HEK293 (cell line): ENCODE measurements at regions not wholly inside any gene's neighbourhood (a gene's known extent, or its start where the extent isn't known, plus 50 kb on each side); places are given as distances from the start of the nearest gene placed in this dataset.

Source experiments
- CTCF ChIA-PET: fragments of 350-600 bp; formaldehyde crosslinking; extraction: SDS; loops from one replicate; lab custom pipeline; 2021; ENCODE audit warnings: antibody characterized with exemption; lab: Yijun Ruan, JAX
- POLR2A ChIA-PET: fragments of 300-600 bp; formaldehyde crosslinking; extraction: SDS; loops from one replicate; lab custom pipeline; 2020; ENCODE audit warnings: antibody characterized with exemption, inconsistent platforms; lab: Yijun Ruan, JAX
- H3K27ac ChIP-seq: fragments of 200-500 bp; sonication (Bioruptor generic); 2 replicates; pipeline ENCODE4 v1.5.1; 2014; ENCODE audit warnings: low read depth, low read length, control low read depth, inconsistent platforms; ENCODE audit errors: extremely low read depth
- H3K36me3 ChIP-seq, 2 experiments: fragments of 200-500 bp in 1 of 2; sonication (Bioruptor generic) in 1 of 2; 1 replicate in 1 of 2; 2 replicates in 1 of 2; pipeline ENCODE4 v1.5.1; 2014 to 2017; ENCODE audit warnings: inconsistent platforms in 2 of 2, low read length in 2 of 2; ENCODE audit not compliant: control insufficient read depth in 2 of 2, insufficient read depth in 1 of 2
- H3K4me1 ChIP-seq: fragments of 200-500 bp; sonication (Bioruptor generic); 2 replicates; pipeline ENCODE4 v1.5.1; 2014; ENCODE audit warnings: mild to moderate bottlenecking, low read length, inconsistent platforms; ENCODE audit not compliant: control insufficient read depth, insufficient read depth
- H3K4me3 ChIP-seq: 2 replicates; pipeline ENCODE4 v1.5.1; 2011; ENCODE audit warnings: low read depth, mild to moderate bottlenecking, control low read depth, low read length, moderate library complexity
- H3K9me3 ChIP-seq: fragments of 200-500 bp; sonication (Bioruptor generic); 2 replicates; pipeline ENCODE4 v1.5.1; 2014; ENCODE audit warnings: low read depth, low read length, inconsistent platforms; ENCODE audit not compliant: control insufficient read depth, insufficient read depth
- EGR2 ChIP-seq: fragments of 450-650 bp; formaldehyde crosslinking; IDR thresholded peaks from 2 replicates; pipeline ENCODE4 v1.5.1; 2016; ENCODE audit warnings: low read depth, missing biosample characterization, missing genetic modification characterization
- GLIS1 ChIP-seq: fragments of 450-650 bp; formaldehyde crosslinking; IDR thresholded peaks from 2 replicates; pipeline ENCODE4 v1.5.1; 2016; ENCODE audit warnings: missing biosample characterization, missing genetic modification characterization
- KLF1 ChIP-seq: fragments of 450-650 bp; formaldehyde crosslinking; IDR thresholded peaks from 2 replicates; pipeline ENCODE4 v1.5.1; 2016; ENCODE audit warnings: missing biosample characterization, missing genetic modification characterization
- MZF1 ChIP-seq: fragments of 450-650 bp; formaldehyde crosslinking; IDR thresholded peaks from 2 replicates; pipeline ENCODE4 v1.5.1; 2017; ENCODE audit warnings: missing biosample characterization, missing genetic modification characterization, borderline replicate concordance
- ZBTB11 ChIP-seq: fragments of 450-650 bp; formaldehyde crosslinking; conservative IDR thresholded peaks from 2 replicates; pipeline ENCODE4 v1.5.1; 2016; ENCODE audit warnings: low read depth, missing biosample characterization, missing genetic modification characterization
- ZBTB20 ChIP-seq: fragments of 450-650 bp; formaldehyde crosslinking; IDR thresholded peaks from 2 replicates; pipeline ENCODE4 v1.5.1; 2016; ENCODE audit warnings: missing biosample characterization, missing genetic modification characterization
- ZIC2 ChIP-seq: fragments of 450-650 bp; formaldehyde crosslinking; IDR thresholded peaks from 2 replicates; pipeline ENCODE4 v1.5.1; 2016; ENCODE audit warnings: missing biosample characterization, missing genetic modification characterization
- ZNF132 ChIP-seq: fragments of 450-650 bp; formaldehyde crosslinking; IDR thresholded peaks from 2 replicates; pipeline ENCODE4 v1.5.1; 2017; ENCODE audit warnings: missing biosample characterization, missing genetic modification characterization, borderline replicate concordance
- ZNF133 ChIP-seq: fragments of 450-650 bp; formaldehyde crosslinking; IDR thresholded peaks from 2 replicates; pipeline ENCODE4 v1.5.1; 2016; ENCODE audit warnings: missing biosample characterization, missing genetic modification characterization
- ZNF169 ChIP-seq: fragments of 450-650 bp; formaldehyde crosslinking; IDR thresholded peaks from 2 replicates; pipeline ENCODE4 v1.5.1; 2016; ENCODE audit warnings: missing biosample characterization, missing genetic modification characterization
- ZNF221 ChIP-seq: fragments of 450-650 bp; formaldehyde crosslinking; IDR thresholded peaks from 2 replicates; pipeline ENCODE4 v1.5.1; 2017; ENCODE audit warnings: missing biosample characterization, missing genetic modification characterization, borderline replicate concordance
- ZNF335 ChIP-seq: fragments of 450-650 bp; formaldehyde crosslinking; conservative IDR thresholded peaks from 2 replicates; pipeline ENCODE4 v1.5.1; 2016; ENCODE audit warnings: missing biosample characterization, missing genetic modification characterization
- ZNF37A ChIP-seq: fragments of 450-650 bp; IDR thresholded peaks from 2 replicates; pipeline ENCODE4 v1.5.1; 2018; ENCODE audit warnings: missing biosample characterization, missing genetic modification characterization
- ZNF488 ChIP-seq: fragments of 450-650 bp; formaldehyde crosslinking; IDR thresholded peaks from 2 replicates; pipeline ENCODE4 v1.5.1; 2016; ENCODE audit warnings: missing biosample characterization, missing genetic modification characterization
- ZNF510 ChIP-seq: fragments of 450-650 bp; formaldehyde crosslinking; IDR thresholded peaks from 2 replicates; pipeline ENCODE4 v1.5.1; 2018; ENCODE audit warnings: mild to moderate bottlenecking, missing genetic modification characterization, missing biosample characterization; ENCODE audit not compliant: insufficient replicate concordance
- ZNF549 ChIP-seq: fragments of 450-650 bp; IDR thresholded peaks from 2 replicates; pipeline ENCODE4 v1.5.1; 2018; ENCODE audit warnings: missing biosample characterization, missing genetic modification characterization, mild to moderate bottlenecking, inconsistent platforms, moderate library complexity
- ZNF596 ChIP-seq: fragments of 450-650 bp; IDR thresholded peaks from 2 replicates; pipeline ENCODE4 v1.5.0; 2018; ENCODE audit warnings: missing biosample characterization, mild to moderate bottlenecking, missing genetic modification characterization, moderate library complexity
- ZNF621 ChIP-seq: fragments of 450-650 bp; formaldehyde crosslinking; IDR thresholded peaks from 2 replicates; pipeline ENCODE4 v1.5.1; 2017; ENCODE audit warnings: missing biosample characterization, missing genetic modification characterization
- ZNF785 ChIP-seq: fragments of 450-650 bp; formaldehyde crosslinking; IDR thresholded peaks from 2 replicates; pipeline ENCODE4 v1.5.1; 2016; ENCODE audit warnings: missing biosample characterization, missing genetic modification characterization
- TF ChIP-seq, protein P1 (sequence below): fragments of 450-650 bp; formaldehyde crosslinking; IDR thresholded peaks from 2 replicates; pipeline ENCODE4 v1.5.1; 2017; ENCODE audit warnings: missing biosample characterization, missing genetic modification characterization
- TF ChIP-seq, protein P2 (sequence below): fragments of 450-650 bp; formaldehyde crosslinking; IDR thresholded peaks from 2 replicates; pipeline ENCODE4 v1.5.1; 2016; ENCODE audit warnings: missing biosample characterization, missing genetic modification characterization, borderline replicate concordance
- TF ChIP-seq, protein P3 (sequence below): fragments of 450-650 bp; formaldehyde crosslinking; IDR thresholded peaks from 2 replicates; pipeline ENCODE4 v1.5.1; 2016; ENCODE audit warnings: missing biosample characterization, missing genetic modification characterization
- TF ChIP-seq, protein P4 (sequence below): fragments of 450-650 bp; formaldehyde crosslinking; IDR thresholded peaks from 2 replicates; pipeline ENCODE4 v1.5.1; 2016; ENCODE audit warnings: missing biosample characterization, missing genetic modification characterization

- CTCF ChIA-PET = interaction anchor here (0.7 kb wide), 1 partner anchor 25 kb away, joined by 3 read pairs; no protein-coding TSS in a partner anchor
Observed at GRCh38 chr20:56711018-56711417, 81.9 kb downstream of the TFAP2C start.

DNA sequence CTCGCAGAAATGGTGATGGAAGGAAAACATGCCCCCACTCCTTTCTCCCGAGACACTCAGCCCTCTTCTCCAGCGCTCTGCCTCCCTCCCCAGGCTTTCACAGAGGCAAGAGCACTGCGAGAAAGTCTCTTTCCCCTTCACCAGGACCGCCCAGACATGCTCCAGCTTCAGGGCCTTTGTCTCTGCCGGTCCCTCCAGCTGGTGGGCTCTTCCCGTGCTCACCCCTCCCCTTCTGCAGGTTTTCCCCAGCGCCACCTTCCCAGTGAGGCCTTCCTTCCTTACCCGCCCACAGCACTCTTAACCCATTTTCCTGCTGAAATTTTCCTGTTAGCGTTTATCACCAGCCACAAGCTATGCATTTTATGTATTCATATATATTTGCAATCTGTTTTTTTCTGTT is 86.2 kb downstream of the TFAP2C start:
- CTCF ChIA-PET = no interaction called here
- no peaks in the 10 kb centered on the region for H3K4me1 ChIP-seq

More at GRCh38 chr20:56711018-56711417, 81.9 kb downstream of the TFAP2C start:
- Histone ChIP-seq H3K4me3 (no peak overlapping the region), H3K9me3 (no peaks in the 10 kb centered on the region), H3K27ac (no peak overlapping the region), H3K36me3 (no peaks in the 10 kb centered on the region), H3K4me1 (no peaks in the 10 kb centered on the region)
- POLR2A ChIA-PET = no interaction called here
- TF ChIP-seq ZNF596 (tag by site-specific recombination) (no peak), ZNF37A (tag by site-specific recombination) (no peak), ZNF221 (no peak), ZIC2 (tag by site-specific recombination) (no peak), ZBTB20 (tag by site-specific recombination) (no peak), EGR2 (tag by site-specific recombination) (peak; percentile 47), ZNF133 (tag by site-specific recombination) (no peak), ZNF335 (peak; percentile 50), ZNF132 (tag by site-specific recombination) (no peak), GLIS1 (tag by site-specific recombination) (no peak), ZNF488 (no peak), KLF1 (tag by site-specific recombination) (0 out of 2 replicates have a peak, but pooled peaks have one; percentile 20), ZNF621 (tag by site-specific recombination) (no peak), ZNF169 (tag by site-specific recombination) (no peak)
- TF ChIP-seq, protein P1, sequence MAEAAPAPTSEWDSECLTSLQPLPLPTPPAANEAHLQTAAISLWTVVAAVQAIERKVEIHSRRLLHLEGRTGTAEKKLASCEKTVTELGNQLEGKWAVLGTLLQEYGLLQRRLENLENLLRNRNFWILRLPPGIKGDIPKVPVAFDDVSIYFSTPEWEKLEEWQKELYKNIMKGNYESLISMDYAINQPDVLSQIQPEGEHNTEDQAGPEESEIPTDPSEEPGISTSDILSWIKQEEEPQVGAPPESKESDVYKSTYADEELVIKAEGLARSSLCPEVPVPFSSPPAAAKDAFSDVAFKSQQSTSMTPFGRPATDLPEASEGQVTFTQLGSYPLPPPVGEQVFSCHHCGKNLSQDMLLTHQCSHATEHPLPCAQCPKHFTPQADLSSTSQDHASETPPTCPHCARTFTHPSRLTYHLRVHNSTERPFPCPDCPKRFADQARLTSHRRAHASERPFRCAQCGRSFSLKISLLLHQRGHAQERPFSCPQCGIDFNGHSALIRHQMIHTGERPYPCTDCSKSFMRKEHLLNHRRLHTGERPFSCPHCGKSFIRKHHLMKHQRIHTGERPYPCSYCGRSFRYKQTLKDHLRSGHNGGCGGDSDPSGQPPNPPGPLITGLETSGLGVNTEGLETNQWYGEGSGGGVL (tag by site-specific recombination) = no peak
- TF ChIP-seq, protein P2, sequence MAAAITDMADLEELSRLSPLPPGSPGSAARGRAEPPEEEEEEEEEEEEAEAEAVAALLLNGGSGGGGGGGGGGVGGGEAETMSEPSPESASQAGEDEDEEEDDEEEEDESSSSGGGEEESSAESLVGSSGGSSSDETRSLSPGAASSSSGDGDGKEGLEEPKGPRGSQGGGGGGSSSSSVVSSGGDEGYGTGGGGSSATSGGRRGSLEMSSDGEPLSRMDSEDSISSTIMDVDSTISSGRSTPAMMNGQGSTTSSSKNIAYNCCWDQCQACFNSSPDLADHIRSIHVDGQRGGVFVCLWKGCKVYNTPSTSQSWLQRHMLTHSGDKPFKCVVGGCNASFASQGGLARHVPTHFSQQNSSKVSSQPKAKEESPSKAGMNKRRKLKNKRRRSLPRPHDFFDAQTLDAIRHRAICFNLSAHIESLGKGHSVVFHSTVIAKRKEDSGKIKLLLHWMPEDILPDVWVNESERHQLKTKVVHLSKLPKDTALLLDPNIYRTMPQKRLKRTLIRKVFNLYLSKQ (tag by site-specific recombination) = no peak
- TF ChIP-seq, protein P3, sequence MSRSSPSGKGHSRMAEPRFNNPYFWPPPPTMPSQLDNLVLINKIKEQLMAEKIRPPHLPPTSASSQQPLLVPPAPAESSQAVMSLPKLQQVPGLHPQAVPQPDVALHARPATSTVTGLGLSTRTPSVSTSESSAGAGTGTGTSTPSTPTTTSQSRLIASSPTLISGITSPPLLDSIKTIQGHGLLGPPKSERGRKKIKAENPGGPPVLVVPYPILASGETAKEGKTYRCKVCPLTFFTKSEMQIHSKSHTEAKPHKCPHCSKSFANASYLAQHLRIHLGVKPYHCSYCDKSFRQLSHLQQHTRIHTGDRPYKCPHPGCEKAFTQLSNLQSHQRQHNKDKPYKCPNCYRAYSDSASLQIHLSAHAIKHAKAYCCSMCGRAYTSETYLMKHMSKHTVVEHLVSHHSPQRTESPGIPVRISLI (tag by site-specific recombination) = no peak
- TF ChIP-seq, protein P4, sequence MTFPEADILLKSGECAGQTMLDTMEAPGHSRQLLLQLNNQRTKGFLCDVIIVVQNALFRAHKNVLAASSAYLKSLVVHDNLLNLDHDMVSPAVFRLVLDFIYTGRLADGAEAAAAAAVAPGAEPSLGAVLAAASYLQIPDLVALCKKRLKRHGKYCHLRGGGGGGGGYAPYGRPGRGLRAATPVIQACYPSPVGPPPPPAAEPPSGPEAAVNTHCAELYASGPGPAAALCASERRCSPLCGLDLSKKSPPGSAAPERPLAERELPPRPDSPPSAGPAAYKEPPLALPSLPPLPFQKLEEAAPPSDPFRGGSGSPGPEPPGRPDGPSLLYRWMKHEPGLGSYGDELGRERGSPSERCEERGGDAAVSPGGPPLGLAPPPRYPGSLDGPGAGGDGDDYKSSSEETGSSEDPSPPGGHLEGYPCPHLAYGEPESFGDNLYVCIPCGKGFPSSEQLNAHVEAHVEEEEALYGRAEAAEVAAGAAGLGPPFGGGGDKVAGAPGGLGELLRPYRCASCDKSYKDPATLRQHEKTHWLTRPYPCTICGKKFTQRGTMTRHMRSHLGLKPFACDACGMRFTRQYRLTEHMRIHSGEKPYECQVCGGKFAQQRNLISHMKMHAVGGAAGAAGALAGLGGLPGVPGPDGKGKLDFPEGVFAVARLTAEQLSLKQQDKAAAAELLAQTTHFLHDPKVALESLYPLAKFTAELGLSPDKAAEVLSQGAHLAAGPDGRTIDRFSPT = no peak

More for the DNA sequence above, 86.2 kb downstream of the TFAP2C start:
- no peaks in the 10 kb centered on the region for H3K36me3 ChIP-seq
- TF ChIP-seq ZNF510 (tag by site-specific recombination) = no peak
- TF ChIP-seq ZNF549 (tag by site-specific recombination) = no peak
- TF ChIP-seq ZBTB11 = no peak
- TF ChIP-seq MZF1 (tag by site-specific recombination) = no peak
- TF ChIP-seq ZNF785 (tag by site-specific recombination) = no peak
- H3K27ac ChIP-seq = no peak overlapping the region
- H3K9me3 ChIP-seq = no peaks in the 10 kb centered on the region
- POLR2A ChIA-PET = no interaction called here
- H3K4me3 ChIP-seq = no peak overlapping the region
